D721Med (cell line): ENCODE measurements at regions not wholly inside any gene's neighbourhood (a gene's known extent, or its start where the extent isn't known, plus 50 kb on each side); places are given as distances from the start of the nearest gene placed in this dataset.

Experiments used
- DNase-seq: peaks from one replicate; pipeline ENCODE4 v3.0.0; 2011; ENCODE audit warnings: low spot score; ENCODE audit not compliant: insufficient read length
- FAIRE-seq: peaks from 2 replicates; lab custom pipeline; 2011; peaks lifted over from hg19 to GRCh38; lab: Jason Lieb, UNC
- TF ChIP-seq, protein P1 (sequence below): IDR thresholded peaks from 2 replicates; pipeline ENCODE4 v1.5.1; 2012; ENCODE audit warnings: mild to moderate bottlenecking, control low read depth; ENCODE audit not compliant: insufficient read depth; ENCODE audit errors: missing control alignments

DNA sequence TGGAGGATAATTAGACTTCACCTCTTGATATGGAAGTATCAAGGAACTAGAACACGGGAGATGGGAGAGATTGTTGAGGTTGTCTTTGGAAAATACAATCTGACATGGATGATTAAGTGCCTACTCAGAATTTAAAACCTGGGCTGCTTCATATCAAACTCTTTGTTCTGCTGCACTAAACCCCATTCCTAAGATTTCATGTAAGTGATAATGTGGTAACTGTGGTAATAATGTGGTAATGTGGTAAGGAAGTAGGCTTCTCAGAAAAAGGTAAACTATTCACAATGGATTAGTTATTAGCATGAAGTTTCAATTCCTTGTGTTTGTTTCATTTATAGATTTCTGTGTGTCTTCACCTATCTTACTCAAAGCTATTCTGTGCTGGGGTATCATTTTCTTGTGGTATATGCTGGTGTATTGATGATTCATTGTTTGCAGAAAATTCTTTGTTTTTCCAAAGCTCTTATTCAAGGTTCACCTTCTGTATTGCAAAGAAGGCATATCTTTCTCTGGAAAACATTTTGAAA, 129.9 kb upstream of the TAC1 start:
- FAIRE-seq = no peak

DNA sequence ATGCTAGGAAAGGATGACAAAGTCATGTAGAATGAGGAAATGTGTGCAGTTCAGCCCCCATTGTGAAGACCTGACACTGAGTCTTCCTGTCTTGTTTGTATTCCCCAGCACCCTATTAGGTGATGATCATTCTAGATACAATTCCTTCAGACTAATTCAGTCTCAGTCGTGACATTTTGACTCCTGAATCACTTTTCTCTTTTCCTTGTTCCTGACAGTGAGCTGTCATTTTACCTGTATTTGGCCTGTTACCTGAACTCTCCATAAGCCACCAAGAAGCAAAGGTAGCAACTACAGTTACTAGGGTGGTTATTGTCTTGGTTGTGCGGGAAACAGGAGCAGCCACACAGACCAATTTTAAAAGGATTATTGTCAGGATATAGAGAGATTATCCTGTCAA, 111.4 kb upstream of the TAC1 start:
- TF ChIP-seq, protein P1, sequence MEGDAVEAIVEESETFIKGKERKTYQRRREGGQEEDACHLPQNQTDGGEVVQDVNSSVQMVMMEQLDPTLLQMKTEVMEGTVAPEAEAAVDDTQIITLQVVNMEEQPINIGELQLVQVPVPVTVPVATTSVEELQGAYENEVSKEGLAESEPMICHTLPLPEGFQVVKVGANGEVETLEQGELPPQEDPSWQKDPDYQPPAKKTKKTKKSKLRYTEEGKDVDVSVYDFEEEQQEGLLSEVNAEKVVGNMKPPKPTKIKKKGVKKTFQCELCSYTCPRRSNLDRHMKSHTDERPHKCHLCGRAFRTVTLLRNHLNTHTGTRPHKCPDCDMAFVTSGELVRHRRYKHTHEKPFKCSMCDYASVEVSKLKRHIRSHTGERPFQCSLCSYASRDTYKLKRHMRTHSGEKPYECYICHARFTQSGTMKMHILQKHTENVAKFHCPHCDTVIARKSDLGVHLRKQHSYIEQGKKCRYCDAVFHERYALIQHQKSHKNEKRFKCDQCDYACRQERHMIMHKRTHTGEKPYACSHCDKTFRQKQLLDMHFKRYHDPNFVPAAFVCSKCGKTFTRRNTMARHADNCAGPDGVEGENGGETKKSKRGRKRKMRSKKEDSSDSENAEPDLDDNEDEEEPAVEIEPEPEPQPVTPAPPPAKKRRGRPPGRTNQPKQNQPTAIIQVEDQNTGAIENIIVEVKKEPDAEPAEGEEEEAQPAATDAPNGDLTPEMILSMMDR = no peak
- no peak for FAIRE-seq
- DNase-seq = no peak

More for the DNA sequence above, 129.9 kb upstream of the TAC1 start:
- no peak for DNase-seq
- TF ChIP-seq, protein P1 = no peak

GRCh38 chr7:97623333-97623732, 108.6 kb upstream of the TAC1 start:
- TF ChIP-seq, protein P1 = no peak
- FAIRE-seq (no peak), DNase-seq (no peak)

DNA sequence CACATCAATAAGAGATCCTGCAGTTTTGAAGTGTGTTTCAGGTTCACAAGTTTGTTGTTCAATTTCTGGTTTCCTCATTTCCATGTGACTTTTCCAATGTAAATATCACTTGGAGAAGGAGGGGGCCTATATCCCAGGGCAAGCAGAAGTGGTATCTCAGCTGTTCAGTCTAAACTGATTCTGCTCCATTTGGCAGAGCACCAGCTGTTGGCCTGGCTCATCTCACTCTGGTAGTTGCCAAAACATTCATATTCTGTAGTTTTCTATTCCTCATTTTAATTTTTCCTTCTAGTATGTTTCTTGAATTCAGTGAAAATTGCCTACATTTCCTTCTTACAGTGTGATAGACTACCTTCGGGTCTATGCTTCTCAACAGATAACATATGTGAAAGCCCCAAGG, 101.8 kb upstream of the TAC1 start:
- FAIRE-seq = no peak
- no peak for DNase-seq
- TF ChIP-seq, protein P1 = no peak

- DNase-seq (no peak), FAIRE-seq (no peak)
- TF ChIP-seq, protein P1 = no peak
These were observed 96.3 kb upstream of the TAC1 start for GRCh38 chr7:97635622-97636021.

DNA sequence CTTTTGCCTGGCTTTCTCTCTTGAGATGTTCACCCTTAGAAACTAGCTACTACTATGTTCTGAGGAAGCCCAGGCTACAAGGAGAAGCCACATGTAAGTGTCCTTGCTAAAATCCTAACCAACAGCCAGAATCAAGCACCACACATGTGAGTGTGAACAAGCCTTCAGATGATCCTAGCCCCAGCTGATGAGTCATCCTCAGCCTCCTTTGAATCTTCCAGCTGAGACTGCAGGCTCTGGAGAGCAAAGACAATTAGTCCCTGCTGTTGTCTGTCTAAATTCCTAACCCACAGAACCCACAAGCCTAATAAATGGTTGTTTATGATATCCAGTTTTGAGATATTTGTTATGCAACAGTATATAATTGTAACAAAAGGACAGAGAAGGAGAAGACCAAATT, 92.8 kb upstream of the TAC1 start:
- no peak for DNase-seq
- no peak for FAIRE-seq
- TF ChIP-seq, protein P1 = no peak

- DNase-seq (no peak), FAIRE-seq (no peak)
- TF ChIP-seq, protein P1 = no peak
These were observed 72.4 kb upstream of the TAC1 start for GRCh38 chr7:97659363-97660045.
